AG08395 (cell line): ENCODE measurements at regions not wholly inside any gene's neighbourhood (a gene's known extent, or its start where the extent isn't known, plus 50 kb on each side); places are given as distances from the start of the nearest gene placed in this dataset.
"Not testable (repeated sequence)": the region's sequence is repeated elsewhere in the genome, so short reads cannot be mapped to it uniquely, and the experiment has no call there.

Experiments
- DNase-seq: peaks from one replicate; pipeline ENCODE4 v3.0.0; 2012; ENCODE audit warnings: mixed read lengths, low spot score

DNA sequence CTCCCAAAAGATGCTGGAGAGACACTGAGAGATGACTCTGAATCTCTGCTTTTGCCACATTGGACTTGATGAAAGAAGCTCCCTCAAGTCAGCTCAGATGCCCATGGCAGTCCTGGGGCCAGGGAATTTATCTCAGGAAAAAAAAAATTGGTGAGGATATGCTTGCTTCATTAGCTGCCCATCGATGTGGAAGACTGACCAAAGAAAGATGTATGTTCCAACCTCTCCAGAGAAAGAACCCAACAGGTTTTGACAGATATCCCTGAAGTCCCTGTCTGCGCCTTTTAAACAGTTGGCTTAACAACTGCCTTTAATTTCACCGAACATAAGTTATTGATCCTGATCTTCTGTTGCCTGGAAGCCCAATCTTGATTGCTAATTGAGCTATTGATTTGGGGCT is 137.4 kb downstream of the TMEM114 start:
- no peak for DNase-seq

DNA sequence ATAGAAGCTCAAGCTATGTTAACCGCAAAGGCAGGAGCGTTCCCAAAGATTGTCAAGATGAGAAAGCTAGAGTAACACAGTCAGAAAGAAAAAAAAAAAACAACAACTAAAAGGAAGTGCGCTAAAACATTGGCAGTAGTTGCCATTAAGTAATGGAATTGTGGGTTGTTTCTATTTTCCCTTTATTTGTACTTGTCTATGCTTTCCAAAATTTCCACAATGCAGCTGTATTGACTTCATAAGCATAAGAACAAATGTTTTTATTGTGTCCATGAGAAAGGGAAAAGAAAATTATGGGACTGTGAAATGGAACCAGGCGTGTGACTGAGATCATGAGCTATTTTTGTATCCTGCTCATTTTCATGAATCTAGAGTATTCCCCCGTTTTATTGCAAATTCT is 153.4 kb downstream of the TMEM114 start:
- no peak for DNase-seq

DNA sequence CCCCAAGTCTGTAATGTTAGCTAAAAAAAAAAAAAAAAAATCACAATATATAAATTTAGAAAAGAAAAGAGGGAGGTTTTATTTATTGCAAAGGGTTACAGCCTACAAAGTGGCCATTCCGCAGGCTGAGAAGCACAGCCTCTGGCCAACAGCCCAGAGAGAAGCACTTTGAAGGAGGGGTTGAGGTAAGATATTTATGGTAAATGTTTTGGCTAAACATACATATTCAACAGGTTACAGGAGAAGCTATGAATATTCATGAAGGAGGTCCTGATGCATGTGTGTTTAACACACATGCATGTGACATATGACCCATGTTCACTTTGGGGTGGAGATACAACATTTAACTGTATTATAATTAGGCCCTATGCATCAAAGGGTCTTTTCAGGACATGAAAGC is 158.5 kb downstream of the TMEM114 start:
- DNase-seq: no peak

GRCh38 chr16:8430401-8430800 is 159.9 kb downstream of the TMEM114 start:
- DNase-seq: no peak

GRCh38 chr16:8426569-8426968 is 163.7 kb downstream of the TMEM114 start:
- DNase-seq: no peak

DNA sequence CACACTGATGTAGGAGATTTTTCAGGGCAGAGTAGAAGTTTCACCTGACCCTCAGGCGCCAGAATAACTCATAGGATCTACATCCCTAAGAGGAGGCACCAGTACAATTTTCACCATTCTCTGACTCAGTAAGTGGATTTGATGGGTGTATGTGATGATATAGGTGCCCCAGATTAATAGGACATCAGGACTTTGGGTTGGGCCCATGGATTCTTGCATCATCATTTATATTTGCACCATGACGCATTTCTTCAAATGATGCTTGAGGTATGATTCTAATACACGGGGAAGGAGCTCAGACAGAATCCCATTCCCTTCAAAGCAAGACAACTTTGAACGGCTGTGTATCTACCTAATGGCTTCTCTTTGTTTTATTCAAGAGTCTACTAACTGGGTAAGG is 173.2 kb downstream of the TMEM114 start:
- no peak for DNase-seq

DNA sequence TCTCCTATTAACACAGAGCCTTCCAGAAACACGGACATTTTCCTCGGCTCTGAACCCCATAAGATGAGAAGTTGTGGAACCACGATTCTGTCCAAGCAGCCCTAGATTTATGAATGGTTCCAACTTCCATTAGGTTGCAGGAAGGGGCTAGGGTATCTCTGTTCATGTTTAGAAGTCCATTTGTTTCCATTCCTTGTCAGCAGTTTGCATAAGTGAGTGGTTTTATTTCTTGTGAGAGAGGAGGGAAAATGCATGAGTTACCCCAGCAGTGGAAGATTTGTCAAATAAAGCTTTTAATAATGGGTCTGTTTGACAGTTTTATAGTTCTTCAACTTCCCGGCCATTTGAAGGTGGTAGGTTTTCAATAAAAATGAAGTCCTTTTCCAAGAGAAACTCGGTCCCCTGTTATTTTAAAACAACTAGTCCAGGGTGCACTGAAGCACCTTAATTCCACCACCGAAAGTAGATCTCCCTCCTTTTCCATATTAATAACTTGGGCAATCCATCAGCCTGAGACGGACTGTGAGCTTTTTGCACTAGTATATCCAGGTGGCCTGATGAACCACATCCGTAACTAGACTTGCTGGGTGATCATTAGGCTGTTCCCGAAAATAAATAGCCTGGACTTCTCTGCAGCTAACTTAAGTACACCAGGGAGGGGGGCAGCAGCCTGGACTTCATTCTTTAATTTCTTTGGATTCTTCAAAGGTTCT is 181.3 kb downstream of the TMEM114 start:
- no peak for DNase-seq

DNA sequence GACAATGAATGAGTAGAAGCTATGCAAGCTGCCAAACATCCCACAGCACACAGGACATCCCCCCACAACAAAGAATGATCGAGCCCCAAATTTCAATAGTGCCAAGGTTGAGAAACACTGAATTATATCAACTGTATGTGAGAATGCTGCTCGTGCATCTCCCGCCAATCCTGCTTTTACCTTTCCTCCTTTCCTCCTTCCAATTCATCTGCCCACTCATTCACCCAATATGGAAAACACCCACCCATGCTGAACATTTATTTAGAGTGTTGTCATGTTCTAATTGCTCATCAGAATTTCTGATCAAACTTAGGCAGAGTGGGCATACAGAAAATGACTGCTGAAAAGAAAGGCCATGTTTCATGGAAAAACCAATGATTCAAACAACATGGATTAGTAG is 183.0 kb downstream of the TMEM114 start:
- no peak for DNase-seq

- no peak for DNase-seq
Observed at GRCh38 chr16:8403978-8404749, 186.1 kb downstream of the TMEM114 start.

DNA sequence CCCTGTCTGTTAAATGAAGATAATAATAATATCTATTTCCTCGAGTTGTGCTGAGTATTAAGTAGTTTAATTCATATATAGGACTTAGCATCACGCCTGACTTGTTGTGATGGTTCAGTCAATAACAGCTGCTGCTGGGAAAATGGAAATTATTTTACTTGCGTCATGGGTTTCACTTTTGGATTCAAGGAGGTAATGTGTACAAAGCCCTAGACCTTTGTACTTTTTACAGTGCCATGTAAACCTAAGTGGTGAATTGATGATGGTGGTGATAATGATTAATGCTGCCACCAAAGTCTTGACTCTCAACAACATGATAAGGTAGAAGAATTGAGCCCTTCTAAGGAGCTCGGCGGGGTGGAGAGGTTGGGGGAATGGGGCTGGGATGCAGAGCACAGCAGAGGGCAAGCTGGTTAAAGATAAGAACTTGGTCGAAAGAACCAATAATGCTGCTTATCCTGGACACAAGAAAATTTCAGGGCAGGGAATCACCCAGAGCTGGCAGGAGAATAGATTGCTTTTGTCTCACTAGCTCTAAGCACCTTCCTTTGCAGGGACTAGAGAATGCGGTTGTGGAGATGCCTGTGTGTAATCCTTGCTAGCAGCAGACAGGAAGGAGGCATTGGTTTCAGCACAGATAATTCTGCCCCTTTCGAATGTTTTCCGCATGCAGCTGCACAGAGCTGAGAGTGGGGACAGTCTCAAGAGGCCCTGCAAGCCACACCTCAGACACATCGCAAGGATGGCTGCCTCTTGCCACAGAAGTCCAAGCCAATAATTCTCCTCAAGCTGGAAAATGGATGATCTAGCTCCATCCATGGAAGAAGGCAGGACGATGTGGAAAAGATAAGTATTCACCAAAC is 187.1 kb downstream of the TMEM114 start:
- DNase-seq: no peak

DNA sequence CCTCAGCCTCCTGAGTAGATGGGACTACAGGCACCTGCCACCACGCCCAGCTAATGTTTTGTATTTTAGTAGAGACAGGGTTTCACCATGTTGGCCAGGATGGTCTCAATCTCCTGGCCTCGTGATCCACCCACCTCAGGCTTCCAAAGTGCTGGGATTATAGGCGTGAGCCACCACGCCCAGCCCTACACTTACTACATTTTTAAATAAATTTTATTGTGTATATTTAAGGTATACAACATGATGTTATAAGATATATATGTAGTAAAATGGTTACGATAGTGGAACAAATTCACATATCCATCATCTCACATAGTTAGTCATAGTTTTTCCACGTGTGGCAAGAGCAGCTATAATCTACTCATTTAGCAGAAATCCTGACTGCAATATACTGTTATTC is 189.6 kb downstream of the TMEM114 start:
- not testable (repeated sequence) for DNase-seq

GRCh38 chr16:8398548-8398947 is 191.8 kb downstream of the TMEM114 start:
- DNase-seq: no peak

DNA sequence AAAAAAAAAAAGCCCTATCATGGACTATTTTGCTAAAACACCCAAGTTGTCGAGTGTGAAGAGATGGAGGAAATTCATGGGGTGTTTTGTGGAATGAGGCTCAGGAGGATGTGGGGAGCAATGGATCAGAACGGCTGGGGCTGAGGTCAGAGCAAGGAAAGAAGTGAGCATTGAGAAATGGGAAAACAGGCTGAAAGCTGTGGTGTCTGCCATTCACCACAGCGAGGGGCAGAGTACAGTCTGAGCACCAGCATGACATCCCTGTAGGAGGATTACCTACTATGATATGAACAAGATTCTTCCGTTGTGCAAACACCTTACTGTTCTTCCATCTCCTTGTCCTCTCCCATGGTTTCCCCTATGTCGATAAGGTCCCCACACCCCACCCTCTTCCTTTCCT is 193.1 kb downstream of the TMEM114 start:
- DNase-seq: no peak

DNA sequence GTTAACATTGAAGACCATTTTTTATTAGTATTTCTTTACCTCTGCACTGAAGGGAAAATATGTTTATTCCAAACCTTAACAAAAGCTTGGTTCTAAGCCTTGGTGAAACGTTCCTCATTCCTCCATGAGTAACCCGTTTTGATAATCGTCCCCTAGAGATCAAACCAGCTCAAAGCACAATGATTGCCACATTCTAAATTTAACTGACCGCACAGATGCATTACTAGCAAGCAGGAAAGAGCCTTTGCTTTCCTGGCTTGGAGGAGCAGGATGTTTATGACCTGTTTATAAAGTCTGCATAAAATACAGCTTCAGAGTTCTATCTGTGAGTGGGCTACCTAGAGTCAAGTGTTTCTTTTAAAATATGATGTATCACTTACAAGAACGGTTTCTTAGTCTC is 193.8 kb downstream of the TMEM114 start:
- no peak for DNase-seq

DNA sequence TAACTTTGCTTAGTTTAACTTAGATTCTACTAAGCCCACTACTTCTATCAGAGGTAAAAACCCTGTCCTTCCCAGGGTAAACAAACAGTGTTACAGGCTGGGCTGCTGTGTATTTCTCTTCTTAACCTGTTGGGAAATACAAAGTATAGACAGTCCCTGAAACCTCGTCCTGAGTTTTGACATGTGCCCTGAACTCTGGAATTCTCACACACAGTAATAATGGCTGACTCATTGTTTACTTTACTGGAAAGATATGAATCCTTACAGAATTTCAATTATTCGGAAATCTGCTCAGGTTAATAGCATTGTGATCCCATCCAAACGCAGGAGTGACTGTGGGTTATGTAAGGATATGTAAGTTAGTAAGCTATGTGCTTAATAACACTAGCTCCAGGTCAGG is 199.1 kb downstream of the TMEM114 start:
- no peak for DNase-seq

DNA sequence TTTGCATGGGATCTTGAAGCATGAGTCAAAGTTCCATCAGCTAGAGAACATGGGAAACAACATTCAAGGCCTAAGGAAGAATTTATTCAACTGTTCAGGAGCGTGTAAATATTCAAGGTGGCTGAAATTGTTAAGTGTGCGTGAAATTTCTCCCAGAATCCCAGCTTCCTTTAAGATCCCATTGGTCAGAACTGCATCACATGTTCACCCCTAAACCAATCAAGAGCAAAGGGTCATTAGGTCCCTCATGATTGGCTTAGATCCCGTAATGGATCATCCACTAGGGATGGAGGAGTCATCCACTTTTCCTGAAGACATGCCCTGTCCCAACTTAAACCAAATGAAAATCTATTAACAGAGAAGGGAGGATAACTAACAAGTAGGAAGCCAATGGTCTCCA is 201.6 kb downstream of the TMEM114 start:
- no peak for DNase-seq

GRCh38 chr16:8381814-8382213 is 208.5 kb downstream of the TMEM114 start:
- DNase-seq: no peak

GRCh38 chr16:8380311-8380710 is 210.0 kb downstream of the TMEM114 start:
- DNase-seq: no peak

GRCh38 chr16:8377864-8378263 is 212.4 kb downstream of the TMEM114 start:
- DNase-seq: no peak

DNA sequence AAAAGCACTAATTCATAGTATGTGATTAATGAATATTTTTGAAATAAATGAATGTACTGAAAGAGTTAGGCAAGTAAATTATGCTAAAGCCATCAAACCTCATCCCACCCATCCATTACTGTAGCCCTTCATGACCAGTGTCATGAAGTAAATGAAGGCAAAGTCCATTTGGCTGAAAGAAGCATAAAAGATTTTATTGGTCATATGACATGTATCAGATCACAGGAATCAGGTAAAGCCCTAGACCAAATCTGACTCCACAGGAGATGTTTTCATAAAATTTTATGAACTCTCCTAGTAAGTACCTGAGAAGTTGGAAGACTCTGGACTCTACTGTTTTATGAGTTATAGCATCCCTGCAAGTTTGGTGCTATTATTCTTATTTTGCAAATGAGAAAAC is 213.5 kb downstream of the TMEM114 start:
- DNase-seq: no peak

DNA sequence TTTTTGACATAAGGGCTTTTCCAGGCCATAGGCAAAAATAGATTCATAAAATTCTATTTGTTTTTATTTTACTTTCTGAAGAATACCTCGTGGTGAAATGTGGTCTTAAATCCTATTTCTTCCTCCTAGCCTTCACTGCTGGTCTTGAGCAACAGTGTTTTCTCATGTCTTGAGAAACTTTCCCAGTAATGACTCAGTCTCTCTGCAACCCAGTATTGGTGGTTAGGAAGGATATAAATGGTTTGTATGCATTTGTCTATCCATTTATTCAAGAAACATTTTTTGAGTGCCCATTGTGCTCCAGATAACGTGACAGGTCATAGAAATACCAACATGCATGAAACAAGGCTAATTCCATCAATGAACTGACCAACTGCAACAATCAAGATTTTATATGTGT is 213.9 kb downstream of the TMEM114 start:
- no peak for DNase-seq

DNA sequence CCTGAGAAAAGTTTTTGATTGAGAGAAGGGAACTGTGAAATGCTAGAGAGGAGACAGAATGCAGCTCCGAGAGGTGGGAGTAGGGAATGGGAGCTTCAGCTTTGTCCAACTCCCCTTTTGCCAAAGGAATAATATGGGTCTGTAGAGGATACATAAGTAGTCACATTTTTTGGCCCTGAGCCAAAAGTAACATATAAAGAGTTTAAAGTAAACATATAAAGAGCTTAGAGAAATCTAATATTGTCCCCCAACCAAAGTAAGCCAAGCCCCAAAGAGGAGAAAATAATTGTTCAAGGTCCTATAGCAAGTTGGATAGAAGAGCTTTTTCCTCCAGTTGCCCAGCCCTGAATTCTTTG is 215.1 kb downstream of the TMEM114 start:
- DNase-seq: no peak
